ENCODE measurements at regions not wholly inside any gene's neighbourhood (a gene's known extent, or its start where the extent isn't known, plus 50 kb on each side); places are given as distances from the start of the nearest gene placed in this dataset.

DNA sequence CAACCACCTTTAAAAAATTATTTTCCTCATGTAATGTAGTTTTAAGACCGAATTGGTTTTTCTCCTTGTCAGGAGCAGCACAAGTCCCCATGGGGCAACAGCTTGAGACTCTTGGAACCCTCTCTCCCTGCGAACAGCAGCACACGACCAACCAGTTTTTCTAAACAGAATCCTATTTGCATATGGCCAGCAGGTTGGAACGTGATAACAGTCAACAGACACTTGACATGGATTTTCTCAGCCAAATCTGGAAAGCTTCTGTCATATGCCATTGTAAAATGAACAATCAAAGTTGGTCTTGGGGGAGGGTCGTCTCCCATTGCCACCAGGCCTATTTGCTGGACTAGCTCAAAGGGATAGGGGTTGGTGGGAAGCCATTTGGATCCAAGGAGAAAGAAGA, 1915.0 kb upstream of the FLRT2 start:
- H3K36me3 ChIP-seq (ENCODE audit: control insufficient read depth, insufficient read depth, low read length), result no peaks in the 10 kb centered on the region
- in situ Hi-C loops (cut with HindIII; ENCODE audit: low pct_unique_long_range_greater_than_20kb, low sequenced_read_pairs), result no loop called here
- H3K27ac ChIP-seq (ENCODE audit: low read length), result no peak overlapping the region
- TF ChIP-seq, protein P1, sequence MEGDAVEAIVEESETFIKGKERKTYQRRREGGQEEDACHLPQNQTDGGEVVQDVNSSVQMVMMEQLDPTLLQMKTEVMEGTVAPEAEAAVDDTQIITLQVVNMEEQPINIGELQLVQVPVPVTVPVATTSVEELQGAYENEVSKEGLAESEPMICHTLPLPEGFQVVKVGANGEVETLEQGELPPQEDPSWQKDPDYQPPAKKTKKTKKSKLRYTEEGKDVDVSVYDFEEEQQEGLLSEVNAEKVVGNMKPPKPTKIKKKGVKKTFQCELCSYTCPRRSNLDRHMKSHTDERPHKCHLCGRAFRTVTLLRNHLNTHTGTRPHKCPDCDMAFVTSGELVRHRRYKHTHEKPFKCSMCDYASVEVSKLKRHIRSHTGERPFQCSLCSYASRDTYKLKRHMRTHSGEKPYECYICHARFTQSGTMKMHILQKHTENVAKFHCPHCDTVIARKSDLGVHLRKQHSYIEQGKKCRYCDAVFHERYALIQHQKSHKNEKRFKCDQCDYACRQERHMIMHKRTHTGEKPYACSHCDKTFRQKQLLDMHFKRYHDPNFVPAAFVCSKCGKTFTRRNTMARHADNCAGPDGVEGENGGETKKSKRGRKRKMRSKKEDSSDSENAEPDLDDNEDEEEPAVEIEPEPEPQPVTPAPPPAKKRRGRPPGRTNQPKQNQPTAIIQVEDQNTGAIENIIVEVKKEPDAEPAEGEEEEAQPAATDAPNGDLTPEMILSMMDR (IDR thresholded peaks at IDR 0.05), result no peak
- TF ChIP-seq TCF7L2 (IDR thresholded peaks at IDR 0.05; ENCODE audit: low read depth, low read length) (no peak), POLR2AphosphoS5 (IDR thresholded peaks at IDR 0.05; ENCODE audit: low read depth, low read length) (no peak), SIN3A (IDR thresholded peaks at IDR 0.05; ENCODE audit: borderline replicate concordance, insufficient read depth, low read depth, low read length) (no peak)
- TF ChIP-seq, protein P2, sequence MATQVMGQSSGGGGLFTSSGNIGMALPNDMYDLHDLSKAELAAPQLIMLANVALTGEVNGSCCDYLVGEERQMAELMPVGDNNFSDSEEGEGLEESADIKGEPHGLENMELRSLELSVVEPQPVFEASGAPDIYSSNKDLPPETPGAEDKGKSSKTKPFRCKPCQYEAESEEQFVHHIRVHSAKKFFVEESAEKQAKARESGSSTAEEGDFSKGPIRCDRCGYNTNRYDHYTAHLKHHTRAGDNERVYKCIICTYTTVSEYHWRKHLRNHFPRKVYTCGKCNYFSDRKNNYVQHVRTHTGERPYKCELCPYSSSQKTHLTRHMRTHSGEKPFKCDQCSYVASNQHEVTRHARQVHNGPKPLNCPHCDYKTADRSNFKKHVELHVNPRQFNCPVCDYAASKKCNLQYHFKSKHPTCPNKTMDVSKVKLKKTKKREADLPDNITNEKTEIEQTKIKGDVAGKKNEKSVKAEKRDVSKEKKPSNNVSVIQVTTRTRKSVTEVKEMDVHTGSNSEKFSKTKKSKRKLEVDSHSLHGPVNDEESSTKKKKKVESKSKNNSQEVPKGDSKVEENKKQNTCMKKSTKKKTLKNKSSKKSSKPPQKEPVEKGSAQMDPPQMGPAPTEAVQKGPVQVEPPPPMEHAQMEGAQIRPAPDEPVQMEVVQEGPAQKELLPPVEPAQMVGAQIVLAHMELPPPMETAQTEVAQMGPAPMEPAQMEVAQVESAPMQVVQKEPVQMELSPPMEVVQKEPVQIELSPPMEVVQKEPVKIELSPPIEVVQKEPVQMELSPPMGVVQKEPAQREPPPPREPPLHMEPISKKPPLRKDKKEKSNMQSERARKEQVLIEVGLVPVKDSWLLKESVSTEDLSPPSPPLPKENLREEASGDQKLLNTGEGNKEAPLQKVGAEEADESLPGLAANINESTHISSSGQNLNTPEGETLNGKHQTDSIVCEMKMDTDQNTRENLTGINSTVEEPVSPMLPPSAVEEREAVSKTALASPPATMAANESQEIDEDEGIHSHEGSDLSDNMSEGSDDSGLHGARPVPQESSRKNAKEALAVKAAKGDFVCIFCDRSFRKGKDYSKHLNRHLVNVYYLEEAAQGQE (IDR thresholded peaks at IDR 0.05; ENCODE audit: insufficient read depth in 1 of 2, low read depth in 2 of 2, low read length in 1 of 2), result no peak
- no peaks in the 10 kb centered on the region for H3K4me1 ChIP-seq (ENCODE audit: control insufficient read depth, insufficient read depth, low read length)
- DNase-seq (ENCODE audit: low read depth, low spot score) (no peak), ATAC-seq (no peak)
- intact Hi-C loops (cut with micrococcal nuclease; ENCODE audit: unreplicated experiment), result no loop called here
- POLR2A ChIA-PET, result no interaction called here
- no peaks in the 10 kb centered on the region for H3K27me3 ChIP-seq (ENCODE audit: control insufficient read depth, insufficient read depth, low read length)
- no peak overlapping the region for H3K4me3 ChIP-seq (ENCODE audit: low read depth in 2 of 2, low read length in 2 of 2)
- CTCF ChIA-PET, result no interaction called here
- H3K9me3 ChIP-seq (ENCODE audit: control insufficient read depth, insufficient read depth, low read depth, low read length), result no peaks in the 10 kb centered on the region
- no TSS peak for BruUV-seq (replicated peaks)

DNA sequence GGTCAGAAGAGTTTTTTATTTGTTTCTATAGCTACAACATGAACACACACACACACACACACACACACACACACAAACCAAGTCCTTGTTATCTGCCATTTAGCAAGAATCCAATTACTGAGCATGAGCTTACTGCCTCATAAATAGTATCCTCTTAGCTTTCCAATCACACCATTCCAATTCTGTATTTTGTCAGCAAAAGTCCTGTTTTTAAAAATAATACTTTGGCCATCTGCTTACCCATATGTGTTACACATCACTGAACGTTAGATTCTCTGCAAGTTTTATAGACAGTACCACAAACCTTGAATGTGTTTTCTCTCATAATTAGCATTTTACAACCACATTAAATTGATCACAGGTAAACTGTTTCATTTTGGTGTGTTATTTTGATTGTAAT, 1905.4 kb upstream of the FLRT2 start:
- TF ChIP-seq SIN3A (IDR thresholded peaks at IDR 0.05; ENCODE audit: borderline replicate concordance, insufficient read depth, low read depth, low read length) (no peak), POLR2AphosphoS5 (IDR thresholded peaks at IDR 0.05; ENCODE audit: low read depth, low read length) (no peak), TCF7L2 (IDR thresholded peaks at IDR 0.05; ENCODE audit: low read depth, low read length) (no peak)
- TF ChIP-seq, protein P1 (IDR thresholded peaks at IDR 0.05), result no peak
- TF ChIP-seq, protein P2 (IDR thresholded peaks at IDR 0.05; ENCODE audit: insufficient read depth in 1 of 2, low read depth in 2 of 2, low read length in 1 of 2), result no peak
- H3K27ac ChIP-seq (ENCODE audit: low read length), result no peak overlapping the region
- H3K4me1 ChIP-seq (ENCODE audit: control insufficient read depth, insufficient read depth, low read length), result no peaks in the 10 kb centered on the region
- ChIA-PET POLR2A (no interaction called here), CTCF (no interaction called here)
- no peak for DNase-seq (ENCODE audit: low read depth, low spot score)
- no peak for ATAC-seq
- no peaks in the 10 kb centered on the region for H3K9me3 ChIP-seq (ENCODE audit: control insufficient read depth, insufficient read depth, low read depth, low read length)
- BruUV-seq (replicated peaks), result no TSS peak
- intact Hi-C loops (cut with micrococcal nuclease; ENCODE audit: unreplicated experiment), result no loop called here
- no peaks in the 10 kb centered on the region for H3K27me3 ChIP-seq (ENCODE audit: control insufficient read depth, insufficient read depth, low read length)
- H3K36me3 ChIP-seq (ENCODE audit: control insufficient read depth, insufficient read depth, low read length), result no peaks in the 10 kb centered on the region
- H3K4me3 ChIP-seq (ENCODE audit: low read depth in 2 of 2, low read length in 2 of 2), result no peak overlapping the region
- in situ Hi-C loops (cut with HindIII; ENCODE audit: low pct_unique_long_range_greater_than_20kb, low sequenced_read_pairs), result no loop called here
